GM12878 (cell line): ENCODE measurements at regions not wholly inside any gene's neighbourhood (a gene's known extent, or its start where the extent isn't known, plus 50 kb on each side); places are given as distances from the start of the nearest gene placed in this dataset.

Experiments
- ATAC-seq: fragments of 200-7000 bp; cut with Tn5 transposase; 3 replicates; pipeline ENCODE4 v1.9.1; 2020; ENCODE audit warnings: mild to moderate bottlenecking, moderate library complexity
- BruUV-seq: library from RNA; stranded (reverse); fragments of 400-500 nt; replicated peaks from 2 replicates; lab custom pipeline; 2021; lab: Mats Ljungman, UMichigan
- CTCF ChIA-PET: fragments of 300-600 bp; sonication (Branson Sonifier 250); formaldehyde crosslinking; extraction: SDS; loops from one replicate; lab custom pipeline; 2021; ENCODE audit warnings: inconsistent platforms; lab: Yijun Ruan, JAX
- POLR2A ChIA-PET: fragments of 350-600 bp; formaldehyde crosslinking; extraction: SDS; loops from one replicate; lab custom pipeline; 2021; ENCODE audit warnings: inconsistent platforms; lab: Charles Lee
- RAD21 ChIA-PET: fragments of 300-600 bp; sonication (Branson Sonifier 250); formaldehyde crosslinking; loops from one replicate; lab custom pipeline; 2023; ENCODE audit warnings: antibody characterized with exemption; ENCODE audit not compliant: unreplicated experiment; lab: Charles Lee
- SMC1A ChIA-PET: fragments of 300-600 bp; sonication (Branson Sonifier 250); formaldehyde crosslinking; loops from one replicate; lab custom pipeline; 2023; ENCODE audit not compliant: unreplicated experiment, uncharacterized antibody; lab: Charles Lee
- DNase-seq: peaks from one replicate; pipeline ENCODE4 v3.0.0-alpha.2; 2011; ENCODE audit warnings: low read depth, low spot score
- FAIRE-seq: peaks from 3 replicates; lab custom pipeline; 2011; peaks lifted over from hg19 to GRCh38; lab: Jason Lieb, UNC
- H2AFZ ChIP-seq: 2 replicates; pipeline ENCODE4 v1.6.0; 2011; ENCODE audit warnings: low read depth, low read length, control low read depth; ENCODE audit not compliant: control insufficient read depth
- H3K27ac ChIP-seq: 2 replicates; pipeline ENCODE4 v1.5.1; 2011; ENCODE audit warnings: control low read depth; ENCODE audit not compliant: control insufficient read depth, insufficient read depth
- H3K27me3 ChIP-seq, 2 experiments: replicated peaks in 1 of 2; 2 replicates each; pipeline versions ENCODE4 v1.6.0 to v1.6.1; 2011; ENCODE audit warnings: low read length in 1 of 2; ENCODE audit not compliant: control insufficient read depth in 2 of 2, insufficient read depth in 2 of 2
- H3K36me3 ChIP-seq, 2 experiments: 2 replicates each; pipeline ENCODE4 v1.5.1; 2011; ENCODE audit warnings: low read length in 1 of 2; ENCODE audit not compliant: control insufficient read depth in 2 of 2, insufficient read depth in 2 of 2
- H3K4me1 ChIP-seq: 2 replicates; pipeline ENCODE4 v1.6.1; 2011; ENCODE audit warnings: mild to moderate bottlenecking, low read length, moderate library complexity, mixed read lengths; ENCODE audit not compliant: control insufficient read depth, insufficient read depth
- H3K4me2 ChIP-seq: 2 replicates; pipeline ENCODE4 v1.6.0; 2011; ENCODE audit warnings: control low read depth; ENCODE audit not compliant: control insufficient read depth, insufficient read depth
- H3K4me3 ChIP-seq: fragments of 200-600 bp; sonication (generic); 2 replicates; pipeline ENCODE4 v1.5.1; 2016
- H3K79me2 ChIP-seq: 2 replicates; pipeline ENCODE4 v1.6.0; 2011; ENCODE audit warnings: low read length; ENCODE audit not compliant: control insufficient read depth, insufficient read depth
- H3K9ac ChIP-seq: 2 replicates; pipeline ENCODE4 v1.8.0; 2011; ENCODE audit warnings: low read length, control low read depth, mixed read lengths; ENCODE audit not compliant: control insufficient read depth, insufficient read depth
- H3K9me3 ChIP-seq: replicated peaks from 3 replicates; pipeline ENCODE4 v1.5.1; 2011; ENCODE audit warnings: mild to moderate bottlenecking, low read length; ENCODE audit not compliant: control insufficient read depth, insufficient read depth
- H4K20me1 ChIP-seq: 2 replicates; pipeline ENCODE4 v1.6.0; 2011; ENCODE audit not compliant: control insufficient read depth, insufficient read depth
- CHD1 ChIP-seq: IDR thresholded peaks from 2 replicates; pipeline ENCODE4 v1.6.1; 2012; ENCODE audit warnings: low read depth, low read length, improper control_type of control experiment
- HDAC6 ChIP-seq: fragments of 200-600 bp; sonication (generic); IDR thresholded peaks from one replicate; pipeline ENCODE4 v1.8.0; 2017; ENCODE audit warnings: antibody characterized with exemption; ENCODE audit not compliant: unreplicated experiment
- KDM1A ChIP-seq: fragments of 200-600 bp; sonication (generic); IDR thresholded peaks from 2 replicates; pipeline ENCODE4 v1.6.1; 2016; ENCODE audit warnings: borderline replicate concordance
- POLR2A ChIP-seq: IDR thresholded peaks from 2 replicates; pipeline ENCODE4 v1.6.1; 2011; ENCODE audit warnings: low read depth, mild to moderate bottlenecking, low read length
- SMARCA5 ChIP-seq: fragments of 450-650 bp; IDR thresholded peaks from 2 replicates; pipeline ENCODE4 v1.6.1; 2017; ENCODE audit warnings: mild to moderate bottlenecking
- WGBS: methylation state at CpG from one replicate; pipeline ENCODE4 v1.1.6; 2016; ENCODE audit warnings: low lambda C conversion rate; ENCODE audit not compliant: insufficient replicate concordance, insufficient coverage; ENCODE audit errors: missing lambda C conversion rate; 5-methylcytosine and 5-hydroxymethylcytosine counted together
- in situ Hi-C: fragments of 300-500 bp; cut with MboI; formaldehyde crosslinking; loops from 9 replicates; pipeline ENCODE4 v1.14.3; 2018; ENCODE audit warnings: mixed read lengths
- intact Hi-C: fragments of 100-400 bp; cut with micrococcal nuclease; formaldehyde crosslinking; loops from one replicate; pipeline ENCODE4 v1.14.2; 2022; ENCODE audit not compliant: unreplicated experiment
- TF ChIP-seq, protein P1 (sequence below): fragments of 450-650 bp; formaldehyde crosslinking; IDR thresholded peaks from 2 replicates; pipeline ENCODE4 v1.4.0; 2022; ENCODE audit warnings: mild to moderate bottlenecking, moderate library complexity
- TF ChIP-seq, protein P2 (sequence below): IDR thresholded peaks from 2 replicates; pipeline ENCODE4 v1.6.1; 2012; ENCODE audit warnings: improper control_type of control experiment, low read depth, low read length; ENCODE audit not compliant: insufficient replicate concordance
- TF ChIP-seq, protein P3 (sequence below): IDR thresholded peaks from 2 replicates; pipeline ENCODE4 v1.6.1; 2011; ENCODE audit warnings: low read depth, low read length, improper control_type of control experiment, borderline replicate concordance

DNA sequence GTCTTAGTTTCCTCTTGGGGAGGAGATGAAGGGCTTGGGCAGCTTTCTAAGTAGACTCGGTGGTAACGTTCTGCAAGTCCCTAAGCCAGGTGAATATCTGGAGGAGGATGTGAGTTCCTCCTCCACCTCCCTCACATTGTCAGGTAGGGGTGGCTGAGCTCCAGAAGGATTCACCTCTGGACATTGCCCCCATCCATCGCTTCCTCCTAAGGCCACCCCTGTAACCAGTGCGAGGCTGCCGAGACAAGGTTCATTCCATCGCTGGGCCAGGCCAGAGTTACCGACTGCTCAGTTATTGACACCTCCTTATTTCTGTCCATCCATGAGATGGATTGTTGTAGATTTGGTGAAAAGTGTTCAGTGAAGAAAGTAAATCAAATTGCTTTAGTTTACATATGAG is 334.1 kb upstream of the KLF6 start:
- Histone ChIP-seq H2AFZ (no peak overlapping the region), H3K79me2 (no peaks in the 10 kb centered on the region), H3K4me1 (peaks cover 7% of the 10 kb centered on the region; the same call in 1 of the 2 replicates), H3K4me2 (no peak overlapping the region), H4K20me1 (no peaks in the 10 kb centered on the region), H3K4me3 (no peak overlapping the region), H3K9me3 (no peaks in the 10 kb centered on the region), H3K27me3 (no peaks in the 10 kb centered on the region), H3K27ac (no peak overlapping the region), H3K36me3 (no peaks in the 10 kb centered on the region), H3K9ac (no peak overlapping the region)
- ATAC-seq (no peak), DNase-seq (no peak), FAIRE-seq (no peak)
- intact Hi-C loops (no loop called here), in situ Hi-C loops (no loop called here)
- ChIA-PET SMC1A (interaction anchor here (0.5 kb wide), 1 partner anchor 53 kb away, joined by 4 read pairs; no protein-coding TSS in a partner anchor), RAD21 (no interaction called here), POLR2A (no interaction called here), CTCF (interaction anchor here (0.5 kb wide), 1 partner anchor 37 kb away, joined by 3 read pairs; no protein-coding TSS in a partner anchor)
- no peak for TF ChIP-seq CHD1
- TF ChIP-seq, protein P1, sequence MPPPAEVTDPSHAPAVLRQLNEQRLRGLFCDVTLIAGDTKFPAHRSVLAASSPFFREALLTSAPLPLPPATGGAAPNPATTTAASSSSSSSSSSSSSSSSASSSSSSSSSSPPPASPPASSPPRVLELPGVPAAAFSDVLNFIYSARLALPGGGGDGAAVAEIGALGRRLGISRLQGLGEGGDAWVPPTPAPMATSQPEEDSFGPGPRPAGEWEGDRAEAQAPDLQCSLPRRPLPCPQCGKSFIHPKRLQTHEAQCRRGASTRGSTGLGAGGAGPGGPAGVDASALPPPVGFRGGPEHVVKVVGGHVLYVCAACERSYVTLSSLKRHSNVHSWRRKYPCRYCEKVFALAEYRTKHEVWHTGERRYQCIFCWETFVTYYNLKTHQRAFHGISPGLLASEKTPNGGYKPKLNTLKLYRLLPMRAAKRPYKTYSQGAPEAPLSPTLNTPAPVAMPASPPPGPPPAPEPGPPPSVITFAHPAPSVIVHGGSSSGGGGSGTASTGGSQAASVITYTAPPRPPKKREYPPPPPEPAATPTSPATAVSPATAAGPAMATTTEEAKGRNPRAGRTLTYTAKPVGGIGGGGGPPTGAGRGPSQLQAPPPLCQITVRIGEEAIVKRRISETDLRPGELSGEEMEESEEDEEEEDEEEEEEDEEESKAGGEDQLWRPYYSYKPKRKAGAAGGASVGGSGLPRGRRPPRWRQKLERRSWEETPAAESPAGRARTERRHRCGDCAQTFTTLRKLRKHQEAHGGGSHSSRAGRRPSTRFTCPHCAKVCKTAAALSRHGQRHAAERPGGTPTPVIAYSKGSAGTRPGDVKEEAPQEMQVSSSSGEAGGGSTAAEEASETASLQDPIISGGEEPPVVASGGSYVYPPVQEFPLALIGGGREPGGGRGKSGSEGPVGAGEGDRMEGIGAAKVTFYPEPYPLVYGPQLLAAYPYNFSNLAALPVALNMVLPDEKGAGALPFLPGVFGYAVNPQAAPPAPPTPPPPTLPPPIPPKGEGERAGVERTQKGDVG (CRISPR knock-in tag) = no peak
- no peak for TF ChIP-seq KDM1A
- TF ChIP-seq SMARCA5 = no peak
- TF ChIP-seq, protein P2, sequence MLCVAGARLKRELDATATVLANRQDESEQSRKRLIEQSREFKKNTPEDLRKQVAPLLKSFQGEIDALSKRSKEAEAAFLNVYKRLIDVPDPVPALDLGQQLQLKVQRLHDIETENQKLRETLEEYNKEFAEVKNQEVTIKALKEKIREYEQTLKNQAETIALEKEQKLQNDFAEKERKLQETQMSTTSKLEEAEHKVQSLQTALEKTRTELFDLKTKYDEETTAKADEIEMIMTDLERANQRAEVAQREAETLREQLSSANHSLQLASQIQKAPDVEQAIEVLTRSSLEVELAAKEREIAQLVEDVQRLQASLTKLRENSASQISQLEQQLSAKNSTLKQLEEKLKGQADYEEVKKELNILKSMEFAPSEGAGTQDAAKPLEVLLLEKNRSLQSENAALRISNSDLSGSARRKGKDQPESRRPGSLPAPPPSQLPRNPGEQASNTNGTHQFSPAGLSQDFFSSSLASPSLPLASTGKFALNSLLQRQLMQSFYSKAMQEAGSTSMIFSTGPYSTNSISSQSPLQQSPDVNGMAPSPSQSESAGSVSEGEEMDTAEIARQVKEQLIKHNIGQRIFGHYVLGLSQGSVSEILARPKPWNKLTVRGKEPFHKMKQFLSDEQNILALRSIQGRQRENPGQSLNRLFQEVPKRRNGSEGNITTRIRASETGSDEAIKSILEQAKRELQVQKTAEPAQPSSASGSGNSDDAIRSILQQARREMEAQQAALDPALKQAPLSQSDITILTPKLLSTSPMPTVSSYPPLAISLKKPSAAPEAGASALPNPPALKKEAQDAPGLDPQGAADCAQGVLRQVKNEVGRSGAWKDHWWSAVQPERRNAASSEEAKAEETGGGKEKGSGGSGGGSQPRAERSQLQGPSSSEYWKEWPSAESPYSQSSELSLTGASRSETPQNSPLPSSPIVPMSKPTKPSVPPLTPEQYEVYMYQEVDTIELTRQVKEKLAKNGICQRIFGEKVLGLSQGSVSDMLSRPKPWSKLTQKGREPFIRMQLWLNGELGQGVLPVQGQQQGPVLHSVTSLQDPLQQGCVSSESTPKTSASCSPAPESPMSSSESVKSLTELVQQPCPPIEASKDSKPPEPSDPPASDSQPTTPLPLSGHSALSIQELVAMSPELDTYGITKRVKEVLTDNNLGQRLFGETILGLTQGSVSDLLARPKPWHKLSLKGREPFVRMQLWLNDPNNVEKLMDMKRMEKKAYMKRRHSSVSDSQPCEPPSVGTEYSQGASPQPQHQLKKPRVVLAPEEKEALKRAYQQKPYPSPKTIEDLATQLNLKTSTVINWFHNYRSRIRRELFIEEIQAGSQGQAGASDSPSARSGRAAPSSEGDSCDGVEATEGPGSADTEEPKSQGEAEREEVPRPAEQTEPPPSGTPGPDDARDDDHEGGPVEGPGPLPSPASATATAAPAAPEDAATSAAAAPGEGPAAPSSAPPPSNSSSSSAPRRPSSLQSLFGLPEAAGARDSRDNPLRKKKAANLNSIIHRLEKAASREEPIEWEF = no peak
- TF ChIP-seq HDAC6 = no peak
- no peak for TF ChIP-seq POLR2A
- TF ChIP-seq, protein P3, sequence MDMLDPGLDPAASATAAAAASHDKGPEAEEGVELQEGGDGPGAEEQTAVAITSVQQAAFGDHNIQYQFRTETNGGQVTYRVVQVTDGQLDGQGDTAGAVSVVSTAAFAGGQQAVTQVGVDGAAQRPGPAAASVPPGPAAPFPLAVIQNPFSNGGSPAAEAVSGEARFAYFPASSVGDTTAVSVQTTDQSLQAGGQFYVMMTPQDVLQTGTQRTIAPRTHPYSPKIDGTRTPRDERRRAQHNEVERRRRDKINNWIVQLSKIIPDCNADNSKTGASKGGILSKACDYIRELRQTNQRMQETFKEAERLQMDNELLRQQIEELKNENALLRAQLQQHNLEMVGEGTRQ = no peak
- 84% methylated on average over 7 of the region's 7 CpGs for WGBS
- BruUV-seq = no TSS peak
